ENCODE measurements at regions not wholly inside any gene's neighbourhood (a gene's known extent, or its start where the extent isn't known, plus 50 kb on each side); places are given as distances from the start of the nearest gene placed in this dataset.

- TF ChIP-seq CTCF (IDR thresholded peaks at IDR 0.05) (no peak), POLR2A (IDR thresholded peaks at IDR 0.05) (no peak), POLR2AphosphoS5 (IDR thresholded peaks at IDR 0.05) (no peak), EP300 (IDR thresholded peaks at IDR 0.05) (no peak)
Observed at GRCh38 chr4:24662056-24662455, 77.7 kb upstream of the DHX15 start.

Data from gastroesophageal sphincter (tissue), 3 donors.